GM21528 (cell line): ENCODE measurements at regions not wholly inside any gene's neighbourhood (a gene's known extent, or its start where the extent isn't known, plus 50 kb on each side); places are given as distances from the start of the nearest gene placed in this dataset.

Experiments used
- ATAC-seq: cut with Tn5 transposase; IDR thresholded peaks from one replicate; pipeline ENCODE4 v1.9.1; 2021; ENCODE audit warnings: mild to moderate bottlenecking, moderate library complexity; ENCODE audit not compliant: unreplicated experiment, low FRiP score

GRCh38 chr10:43983856-43984271 is 335.2 kb upstream of the ZNF32 start:
- ATAC-seq, result no peak

- no peak for ATAC-seq
Measured at GRCh38 chr10:43983405-43983804, 334.7 kb upstream of the ZNF32 start.

- ATAC-seq, result no peak
Measured at GRCh38 chr10:43982250-43982649, 333.6 kb upstream of the ZNF32 start.

- ATAC-seq, result no peak
Measured at GRCh38 chr10:43981696-43982095, 333.0 kb upstream of the ZNF32 start.

- no peak for ATAC-seq
Measured at GRCh38 chr10:43981232-43981631, 332.6 kb upstream of the ZNF32 start.

- ATAC-seq, result no peak
Measured at GRCh38 chr10:43980715-43981114, 332.0 kb upstream of the ZNF32 start.

- ATAC-seq, result no peak
Measured at GRCh38 chr10:43980313-43980712, 331.6 kb upstream of the ZNF32 start.

GRCh38 chr10:43979551-43979950 is 330.9 kb upstream of the ZNF32 start:
- no peak for ATAC-seq

- no peak for ATAC-seq
Measured at GRCh38 chr10:43978936-43979335, 330.3 kb upstream of the ZNF32 start.

- no peak for ATAC-seq
Measured at GRCh38 chr10:43978091-43978490, 329.4 kb upstream of the ZNF32 start.

GRCh38 chr10:43976292-43976691 is 327.6 kb upstream of the ZNF32 start:
- no peak for ATAC-seq

GRCh38 chr10:43973801-43974200 is 325.1 kb upstream of the ZNF32 start:
- ATAC-seq, result no peak

- no peak for ATAC-seq
Measured at GRCh38 chr10:43972976-43973647, 324.4 kb upstream of the ZNF32 start.

GRCh38 chr10:43971981-43972380 is 323.3 kb upstream of the ZNF32 start:
- no peak for ATAC-seq

GRCh38 chr10:43971306-43971705 is 322.6 kb upstream of the ZNF32 start:
- no peak for ATAC-seq

GRCh38 chr10:43970717-43971116 is 322.0 kb upstream of the ZNF32 start:
- ATAC-seq, result no peak

- no peak for ATAC-seq
Measured at GRCh38 chr10:43970018-43970698, 321.5 kb upstream of the ZNF32 start.

GRCh38 chr10:43969506-43969905 is 320.8 kb upstream of the ZNF32 start:
- ATAC-seq, result no peak

GRCh38 chr10:43968961-43969360 is 320.3 kb upstream of the ZNF32 start:
- no peak for ATAC-seq

- no peak for ATAC-seq
Measured at GRCh38 chr10:43968076-43968475, 319.4 kb upstream of the ZNF32 start.

GRCh38 chr10:43966571-43966965 is 317.9 kb upstream of the ZNF32 start:
- no peak for ATAC-seq

- ATAC-seq, result no peak
Measured at GRCh38 chr10:43965918-43966570, 317.4 kb upstream of the ZNF32 start.
